NCI-H1436 (cell line): ENCODE measurements at regions not wholly inside any gene's neighbourhood (a gene's known extent, or its start where the extent isn't known, plus 50 kb on each side); places are given as distances from the start of the nearest gene placed in this dataset.
"Not testable (repeated sequence)": the region's sequence is repeated elsewhere in the genome, so short reads cannot be mapped to it uniquely, and the experiment has no call there.

Source experiments
- DNase-seq: peaks from one replicate; lab custom pipeline; 2025; lab: John Stamatoyannopoulos, UW

GRCh38 chr5:42089705-42090104 is 164.6 kb downstream of the FBXO4 start:
- no peak for DNase-seq

- no peak for DNase-seq
These were observed 165.1 kb downstream of the FBXO4 start for GRCh38 chr5:42090162-42090561.

- DNase-seq: not testable (repeated sequence)
These were observed 174.8 kb downstream of the FBXO4 start for GRCh38 chr5:42099846-42100245.

- DNase-seq: no peak
These were observed 183.4 kb downstream of the FBXO4 start for GRCh38 chr5:42108468-42108867.

- no peak for DNase-seq
These were observed 184.0 kb downstream of the FBXO4 start for GRCh38 chr5:42109006-42109572.

- DNase-seq: not testable (repeated sequence)
These were observed 190.6 kb downstream of the FBXO4 start for GRCh38 chr5:42115721-42116120.

- no peak for DNase-seq
These were observed 195.0 kb downstream of the FBXO4 start for GRCh38 chr5:42120070-42120469.

- DNase-seq: no peak
These were observed 196.3 kb downstream of the FBXO4 start for GRCh38 chr5:42121401-42121800.

GRCh38 chr5:42131081-42131480 is 206.0 kb downstream of the FBXO4 start:
- DNase-seq: no peak

- DNase-seq: no peak
These were observed 218.3 kb downstream of the FBXO4 start for GRCh38 chr5:42143361-42143760.

GRCh38 chr5:42148813-42149212 is 223.7 kb downstream of the FBXO4 start:
- DNase-seq: no peak

- no peak for DNase-seq
These were observed 232.1 kb downstream of the FBXO4 start for GRCh38 chr5:42157215-42157614.

GRCh38 chr5:42163083-42163482 is 238.0 kb downstream of the FBXO4 start:
- no peak for DNase-seq

GRCh38 chr5:42168091-42168670 is 243.1 kb downstream of the FBXO4 start:
- no peak for DNase-seq

- DNase-seq: not testable (repeated sequence)
These were observed 247.1 kb upstream of the GHR start for GRCh38 chr5:42176118-42176517.

GRCh38 chr5:42179843-42180242 is 243.4 kb upstream of the GHR start:
- DNase-seq: not testable (repeated sequence)

GRCh38 chr5:42216904-42217303 is 206.3 kb upstream of the GHR start:
- no peak for DNase-seq

GRCh38 chr5:42217791-42218190 is 205.4 kb upstream of the GHR start:
- no peak for DNase-seq

GRCh38 chr5:42225009-42225408 is 198.2 kb upstream of the GHR start:
- DNase-seq: no peak

GRCh38 chr5:42228279-42228678 is 195.0 kb upstream of the GHR start:
- no peak for DNase-seq

- DNase-seq: no peak
These were observed 192.4 kb upstream of the GHR start for GRCh38 chr5:42230839-42231238.

- DNase-seq: no peak
These were observed 188.0 kb upstream of the GHR start for GRCh38 chr5:42235241-42235640.

- DNase-seq: no peak
These were observed 187.4 kb upstream of the GHR start for GRCh38 chr5:42235837-42236236.

- DNase-seq: no peak
These were observed 181.6 kb upstream of the GHR start for GRCh38 chr5:42241636-42242035.
